GM13977 (cell line): ENCODE measurements at regions not wholly inside any gene's neighbourhood (a gene's known extent, or its start where the extent isn't known, plus 50 kb on each side); places are given as distances from the start of the nearest gene placed in this dataset.

ENCODE experiments used
- DNase-seq: peaks from one replicate; pipeline ENCODE4 v3.0.0; 2012; ENCODE audit warnings: low spot score
- in situ Hi-C: fragments of 300-500 bp; cut with MboI; formaldehyde crosslinking; loops from one replicate; pipeline ENCODE4 v1.12.0; 2022; ENCODE audit warnings: low sequenced_read_pairs, low pct_unique_long_range_greater_than_20kb, mixed read lengths, inconsistent platforms; ENCODE audit not compliant: unreplicated experiment
- TF ChIP-seq, protein P1 (sequence below): IDR thresholded peaks from 2 replicates; pipeline ENCODE4 v1.5.1; 2012; ENCODE audit warnings: mild to moderate bottlenecking, control low read depth; ENCODE audit not compliant: insufficient read depth; ENCODE audit errors: extremely low read depth, missing control alignments

- in situ Hi-C loops, result no loop called here
- TF ChIP-seq, protein P1, sequence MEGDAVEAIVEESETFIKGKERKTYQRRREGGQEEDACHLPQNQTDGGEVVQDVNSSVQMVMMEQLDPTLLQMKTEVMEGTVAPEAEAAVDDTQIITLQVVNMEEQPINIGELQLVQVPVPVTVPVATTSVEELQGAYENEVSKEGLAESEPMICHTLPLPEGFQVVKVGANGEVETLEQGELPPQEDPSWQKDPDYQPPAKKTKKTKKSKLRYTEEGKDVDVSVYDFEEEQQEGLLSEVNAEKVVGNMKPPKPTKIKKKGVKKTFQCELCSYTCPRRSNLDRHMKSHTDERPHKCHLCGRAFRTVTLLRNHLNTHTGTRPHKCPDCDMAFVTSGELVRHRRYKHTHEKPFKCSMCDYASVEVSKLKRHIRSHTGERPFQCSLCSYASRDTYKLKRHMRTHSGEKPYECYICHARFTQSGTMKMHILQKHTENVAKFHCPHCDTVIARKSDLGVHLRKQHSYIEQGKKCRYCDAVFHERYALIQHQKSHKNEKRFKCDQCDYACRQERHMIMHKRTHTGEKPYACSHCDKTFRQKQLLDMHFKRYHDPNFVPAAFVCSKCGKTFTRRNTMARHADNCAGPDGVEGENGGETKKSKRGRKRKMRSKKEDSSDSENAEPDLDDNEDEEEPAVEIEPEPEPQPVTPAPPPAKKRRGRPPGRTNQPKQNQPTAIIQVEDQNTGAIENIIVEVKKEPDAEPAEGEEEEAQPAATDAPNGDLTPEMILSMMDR, result no peak
- DNase-seq, result no peak
These were observed 425.0 kb downstream of the HAPSTR1 start for GRCh38 chr16:9516444-9516843.

GRCh38 chr16:9518051-9518450, 426.6 kb downstream of the HAPSTR1 start:
- in situ Hi-C loops, result no loop called here
- TF ChIP-seq, protein P1, result no peak

GRCh38 chr16:9518581-9518980, 427.1 kb downstream of the HAPSTR1 start:
- in situ Hi-C loops, result no loop called here

More at GRCh38 chr16:9518051-9518450, 426.6 kb downstream of the HAPSTR1 start:
- DNase-seq, result no peak

DNA sequence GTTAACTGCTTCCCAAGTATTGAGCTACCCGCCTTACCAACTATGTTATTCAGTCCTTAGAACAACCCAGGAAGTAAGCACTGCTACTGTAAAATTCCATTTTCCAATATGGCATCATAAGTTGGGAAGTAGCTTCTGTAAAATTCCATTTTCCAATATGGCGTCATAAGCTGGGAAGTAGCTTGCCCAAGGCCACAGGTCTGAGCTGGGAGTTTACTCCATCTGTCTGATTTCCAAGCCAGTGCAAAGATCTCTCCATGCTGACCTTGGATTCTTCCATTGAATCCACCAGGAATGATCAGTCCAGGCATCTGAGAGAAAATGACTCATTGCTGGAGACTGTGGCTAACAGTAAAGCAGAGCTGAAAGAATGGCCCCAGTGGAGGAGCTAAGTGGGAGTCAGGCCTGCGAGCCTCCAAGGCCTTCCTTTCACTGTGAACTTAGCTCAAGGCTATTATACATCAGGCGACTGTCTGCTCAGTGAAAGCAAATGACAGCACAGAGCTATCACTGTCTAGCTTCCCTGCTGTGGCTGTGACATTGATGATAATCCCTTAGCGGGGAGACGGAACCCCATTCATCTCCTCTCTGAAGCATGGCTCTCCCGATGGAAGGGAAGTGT, 430.4 kb downstream of the HAPSTR1 start:
- DNase-seq, result no peak
- in situ Hi-C loops, result no loop called here
- TF ChIP-seq, protein P1, result no peak

More at GRCh38 chr16:9518581-9518980, 427.1 kb downstream of the HAPSTR1 start:
- TF ChIP-seq, protein P1, result no peak
- no peak for DNase-seq

GRCh38 chr16:9522614-9523013, 431.2 kb downstream of the HAPSTR1 start:
- in situ Hi-C loops, result no loop called here
- no peak for DNase-seq
- TF ChIP-seq, protein P1, result no peak

- in situ Hi-C loops, result no loop called here
- TF ChIP-seq, protein P1, result no peak
- no peak for DNase-seq
These were observed 432.6 kb downstream of the HAPSTR1 start for GRCh38 chr16:9523994-9524393.
